Hepatocyte (in vitro differentiated cells): ENCODE measurements at regions not wholly inside any gene's neighbourhood (a gene's known extent, or its start where the extent isn't known, plus 50 kb on each side); places are given as distances from the start of the nearest gene placed in this dataset.

Experiments
- DNase-seq: peaks from one replicate; pipeline ENCODE4 v3.0.0-alpha.2; 2016; ENCODE audit warnings: low spot score
- H2AFZ ChIP-seq: fragments of 200-600 bp; sonication (generic); 2 replicates; pipeline ENCODE4 v1.6.0; 2016; ENCODE audit warnings: antibody characterized with exemption, mild to moderate bottlenecking
- H3K27ac ChIP-seq: fragments of 200-600 bp; sonication (generic); 2 replicates; pipeline ENCODE4 v1.5.1; 2016; ENCODE audit warnings: mild to moderate bottlenecking
- H3K27me3 ChIP-seq: fragments of 200-600 bp; sonication (generic); 2 replicates; pipeline ENCODE4 v1.6.1; 2016
- H3K36me3 ChIP-seq: fragments of 200-600 bp; sonication (generic); replicated peaks from 2 replicates; pipeline ENCODE4 v1.5.1; 2016; ENCODE audit warnings: low read depth; ENCODE audit not compliant: insufficient read depth
- H3K4me1 ChIP-seq: fragments of 200-600 bp; sonication (generic); 2 replicates; pipeline ENCODE4 v1.5.1; 2016; ENCODE audit warnings: mild to moderate bottlenecking, moderate library complexity; ENCODE audit not compliant: insufficient read depth
- H3K4me2 ChIP-seq: fragments of 200-600 bp; sonication (generic); 2 replicates; pipeline ENCODE4 v1.6.0; 2016
- H3K4me3 ChIP-seq: fragments of 200-600 bp; sonication (generic); 2 replicates; pipeline ENCODE4 v1.5.1; 2016; ENCODE audit warnings: mild to moderate bottlenecking
- H3K79me2 ChIP-seq: fragments of 200-600 bp; sonication (generic); 2 replicates; pipeline ENCODE4 v1.6.0; 2017; ENCODE audit warnings: mild to moderate bottlenecking
- H3K9me2 ChIP-seq: fragments of 200-600 bp; sonication (generic); replicated peaks from 2 replicates; pipeline ENCODE4 v1.6.0; 2017; ENCODE audit warnings: mild to moderate bottlenecking; ENCODE audit not compliant: insufficient read depth
- H3K9me3 ChIP-seq: fragments of 200-600 bp; sonication (generic); 2 replicates; pipeline ENCODE4 v1.5.1; 2016; ENCODE audit warnings: low read depth, mild to moderate bottlenecking
- H4K20me1 ChIP-seq: fragments of 200-600 bp; sonication (generic); 2 replicates; pipeline ENCODE4 v1.6.0; 2016; ENCODE audit warnings: mild to moderate bottlenecking; ENCODE audit not compliant: insufficient read depth, poor library complexity, severe bottlenecking
- EZH2 ChIP-seq: fragments of 200-600 bp; sonication (generic); IDR thresholded peaks from 2 replicates; pipeline ENCODE4 v1.6.1; 2016; ENCODE audit warnings: antibody characterized with exemption, mild to moderate bottlenecking, borderline replicate concordance
- EZH2phosphoT487 ChIP-seq: fragments of 200-600 bp; sonication (generic); IDR thresholded peaks from one replicate; pipeline ENCODE4 v1.6.1; 2018; ENCODE audit warnings: antibody characterized with exemption, mild to moderate bottlenecking, low read depth, moderate library complexity; ENCODE audit not compliant: unreplicated experiment, severe bottlenecking
- WGBS: methylation state at CpG from one replicate; pipeline ENCODE4 v1.1.6; 2016; ENCODE audit warnings: low lambda C conversion rate; ENCODE audit errors: missing lambda C conversion rate; 5-methylcytosine and 5-hydroxymethylcytosine counted together
- TF ChIP-seq, protein P1 (sequence below): fragments of 200-600 bp; sonication (generic); IDR thresholded peaks from 2 replicates; pipeline ENCODE4 v1.5.1; 2016; ENCODE audit warnings: antibody characterized with exemption, mild to moderate bottlenecking; ENCODE audit not compliant: poor library complexity

DNA sequence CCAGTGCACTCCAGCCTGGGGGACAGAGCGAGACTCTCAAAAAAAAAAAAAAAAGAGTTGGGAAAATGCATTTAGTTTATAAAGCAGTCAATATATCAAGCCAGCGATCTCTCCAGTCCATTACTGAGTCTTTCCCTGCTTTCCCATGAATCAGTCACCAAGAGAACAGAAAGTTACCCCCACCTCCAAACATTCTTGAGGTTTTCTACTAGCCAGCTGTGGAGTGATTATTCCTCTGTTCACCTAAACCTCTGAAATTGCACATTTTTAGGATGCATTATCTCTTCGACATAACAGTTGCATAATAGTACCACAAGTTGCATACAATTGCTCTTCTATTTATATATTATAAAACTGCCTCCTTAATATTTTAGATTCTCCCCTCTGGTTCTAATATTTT, 134.8 kb upstream of the DIO3 start:
- 71% methylated on average over 3 of the region's 3 CpGs for WGBS
- DNase-seq, result no peak
- Histone ChIP-seq H3K4me3 (no peak overlapping the region), H3K36me3 (no peaks in the 10 kb centered on the region), H2AFZ (no peak overlapping the region), H3K4me1 (no peaks in the 10 kb centered on the region), H4K20me1 (no peaks in the 10 kb centered on the region), H3K27me3 (no peaks in the 10 kb centered on the region), H3K79me2 (no peaks in the 10 kb centered on the region), H3K9me3 (no peaks in the 10 kb centered on the region), H3K27ac (no peak overlapping the region), H3K9me2 (no peaks in the 10 kb centered on the region), H3K4me2 (no peak overlapping the region)
- TF ChIP-seq EZH2phosphoT487, result no peak
- TF ChIP-seq, protein P1, sequence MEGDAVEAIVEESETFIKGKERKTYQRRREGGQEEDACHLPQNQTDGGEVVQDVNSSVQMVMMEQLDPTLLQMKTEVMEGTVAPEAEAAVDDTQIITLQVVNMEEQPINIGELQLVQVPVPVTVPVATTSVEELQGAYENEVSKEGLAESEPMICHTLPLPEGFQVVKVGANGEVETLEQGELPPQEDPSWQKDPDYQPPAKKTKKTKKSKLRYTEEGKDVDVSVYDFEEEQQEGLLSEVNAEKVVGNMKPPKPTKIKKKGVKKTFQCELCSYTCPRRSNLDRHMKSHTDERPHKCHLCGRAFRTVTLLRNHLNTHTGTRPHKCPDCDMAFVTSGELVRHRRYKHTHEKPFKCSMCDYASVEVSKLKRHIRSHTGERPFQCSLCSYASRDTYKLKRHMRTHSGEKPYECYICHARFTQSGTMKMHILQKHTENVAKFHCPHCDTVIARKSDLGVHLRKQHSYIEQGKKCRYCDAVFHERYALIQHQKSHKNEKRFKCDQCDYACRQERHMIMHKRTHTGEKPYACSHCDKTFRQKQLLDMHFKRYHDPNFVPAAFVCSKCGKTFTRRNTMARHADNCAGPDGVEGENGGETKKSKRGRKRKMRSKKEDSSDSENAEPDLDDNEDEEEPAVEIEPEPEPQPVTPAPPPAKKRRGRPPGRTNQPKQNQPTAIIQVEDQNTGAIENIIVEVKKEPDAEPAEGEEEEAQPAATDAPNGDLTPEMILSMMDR, result no peak

DNA sequence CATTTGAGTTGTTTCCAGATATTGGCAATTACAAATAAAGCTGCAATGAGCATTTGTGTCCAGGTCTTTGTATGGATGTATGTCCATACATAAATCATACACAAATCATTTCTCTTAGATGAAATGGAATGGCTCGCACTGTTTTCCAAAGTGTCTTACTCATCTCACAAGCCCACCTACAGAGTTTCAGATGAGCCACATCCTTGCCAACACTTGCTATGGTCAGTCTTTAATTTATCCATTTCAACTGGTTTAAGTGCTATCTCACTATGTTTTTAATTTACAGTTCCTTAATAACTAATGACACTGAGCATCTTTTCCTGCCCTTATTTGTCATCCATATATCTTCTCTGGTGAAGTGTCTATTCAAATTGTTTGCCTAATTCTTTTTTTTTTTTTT, 132.9 kb upstream of the DIO3 start:
- Histone ChIP-seq H3K9me2 (no peaks in the 10 kb centered on the region), H3K4me2 (no peak overlapping the region), H3K4me3 (no peak overlapping the region), H3K27ac (no peak overlapping the region), H3K4me1 (no peaks in the 10 kb centered on the region), H2AFZ (no peak overlapping the region), H3K36me3 (no peaks in the 10 kb centered on the region), H3K27me3 (no peaks in the 10 kb centered on the region), H3K79me2 (no peaks in the 10 kb centered on the region), H4K20me1 (no peaks in the 10 kb centered on the region), H3K9me3 (no peaks in the 10 kb centered on the region)
- WGBS, result 96% methylated on average over 1 of the region's 1 CpG
- DNase-seq, result no peak
- TF ChIP-seq, protein P1, result no peak
- no peak for TF ChIP-seq EZH2phosphoT487
- TF ChIP-seq EZH2, result no peak

DNA sequence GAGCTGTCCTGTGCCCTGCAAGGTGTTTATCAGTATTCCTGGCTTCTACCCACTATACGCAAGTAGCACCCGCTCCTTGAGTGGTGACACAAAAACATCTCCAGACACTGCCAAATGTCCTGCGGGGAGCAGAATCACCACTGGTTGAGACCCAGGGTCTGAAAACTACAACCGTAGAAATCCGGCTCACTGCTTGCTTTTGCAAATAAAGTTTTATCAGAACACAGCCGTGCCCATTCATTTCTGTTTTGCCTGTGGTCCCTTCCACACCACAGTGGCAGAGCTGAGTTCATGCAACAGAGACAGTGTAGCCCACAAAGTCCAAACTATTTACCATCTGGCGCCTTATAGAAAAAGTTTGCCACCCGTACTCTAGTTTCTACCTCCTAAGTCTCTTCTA, 125.7 kb upstream of the DIO3 start:
- H3K27ac ChIP-seq, result no peak overlapping the region
- no peaks in the 10 kb centered on the region for H3K79me2 ChIP-seq
- no peak for DNase-seq
- no peaks in the 10 kb centered on the region for H3K9me2 ChIP-seq
- H3K36me3 ChIP-seq, result no peaks in the 10 kb centered on the region
- no peaks in the 10 kb centered on the region for H3K4me1 ChIP-seq
- 95% methylated on average over 8 of the region's 8 CpGs for WGBS
- no peaks in the 10 kb centered on the region for H3K27me3 ChIP-seq
- no peaks in the 10 kb centered on the region for H4K20me1 ChIP-seq
- H3K4me3 ChIP-seq, result no peak overlapping the region
- H2AFZ ChIP-seq, result no peak overlapping the region
- H3K9me3 ChIP-seq, result no peaks in the 10 kb centered on the region
- no peak overlapping the region for H3K4me2 ChIP-seq
- TF ChIP-seq EZH2, result no peak
- TF ChIP-seq, protein P1, result no peak
- no peak for TF ChIP-seq EZH2phosphoT487

DNA sequence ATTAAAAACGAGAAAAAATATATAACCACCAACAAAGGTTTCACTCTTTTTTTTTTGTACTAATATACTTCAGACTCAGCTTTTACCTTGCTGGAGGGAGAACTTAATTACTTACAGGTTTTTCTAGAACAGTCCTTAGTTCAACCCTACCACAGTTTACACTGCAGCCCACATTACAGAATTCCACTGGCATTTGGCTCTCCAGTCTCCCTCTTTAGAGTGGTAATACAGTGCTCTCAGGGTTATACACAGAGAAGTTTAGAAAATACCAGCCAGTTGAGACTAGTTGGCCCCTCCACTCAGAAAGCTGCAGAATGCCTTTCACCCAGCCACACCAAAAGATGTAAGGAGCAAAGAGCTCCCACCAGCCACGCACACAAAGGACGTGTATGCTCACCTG, 122.3 kb upstream of the DIO3 start:
- Histone ChIP-seq H3K4me1 (no peaks in the 10 kb centered on the region), H3K27me3 (no peaks in the 10 kb centered on the region), H3K36me3 (no peaks in the 10 kb centered on the region), H4K20me1 (no peaks in the 10 kb centered on the region), H3K9me2 (no peaks in the 10 kb centered on the region), H3K4me3 (no peak overlapping the region), H3K9me3 (no peaks in the 10 kb centered on the region), H3K4me2 (no peak overlapping the region), H3K27ac (peak overlapping the region; percentile 21), H3K79me2 (no peaks in the 10 kb centered on the region), H2AFZ (no peak overlapping the region)
- WGBS, result 61% methylated on average over 3 of the region's 3 CpGs
- DNase-seq, result no peak
- TF ChIP-seq EZH2phosphoT487 (no peak), EZH2 (no peak)
- TF ChIP-seq, protein P1, result no peak
